ENCODE measurements at regions not wholly inside any gene's neighbourhood (a gene's known extent, or its start where the extent isn't known, plus 50 kb on each side); places are given as distances from the start of the nearest gene placed in this dataset.

- TF ChIP-seq CTCF (IDR thresholded peaks at IDR 0.05) (no peak), POLR2A (IDR thresholded peaks at IDR 0.05) (no peak)
These were observed 252.1 kb downstream of the TSN start for GRCh38 chr2:122007577-122007976.

Data from body of pancreas (tissue), 4 donors.